ENCODE measurements at regions not wholly inside any gene's neighbourhood (a gene's known extent, or its start where the extent isn't known, plus 50 kb on each side); places are given as distances from the start of the nearest gene placed in this dataset.

DNA sequence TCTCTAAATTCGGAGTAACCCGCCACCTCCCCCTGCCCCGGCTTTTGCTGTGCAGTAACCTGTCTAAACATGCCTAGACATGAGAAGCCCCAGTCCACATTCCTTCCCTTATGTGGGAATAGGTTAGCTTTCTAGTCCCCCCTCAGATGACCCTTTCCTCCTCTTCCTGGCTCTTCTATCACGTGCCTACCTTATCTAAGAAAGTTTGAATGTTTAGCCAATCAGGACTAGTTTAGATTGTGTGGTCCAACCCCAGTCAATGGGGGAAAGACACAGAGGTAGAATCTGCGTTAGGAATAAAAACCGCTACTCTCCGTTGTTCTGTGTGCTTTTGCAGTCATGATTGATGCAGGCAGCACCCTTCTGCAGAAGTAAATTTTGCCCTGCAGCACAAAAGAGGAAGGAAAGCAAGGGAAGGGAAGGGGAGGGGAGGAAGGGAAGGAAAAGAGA lies 69.0 kb upstream of the CD93 start (continued):
- TF ChIP-seq, protein P1, sequence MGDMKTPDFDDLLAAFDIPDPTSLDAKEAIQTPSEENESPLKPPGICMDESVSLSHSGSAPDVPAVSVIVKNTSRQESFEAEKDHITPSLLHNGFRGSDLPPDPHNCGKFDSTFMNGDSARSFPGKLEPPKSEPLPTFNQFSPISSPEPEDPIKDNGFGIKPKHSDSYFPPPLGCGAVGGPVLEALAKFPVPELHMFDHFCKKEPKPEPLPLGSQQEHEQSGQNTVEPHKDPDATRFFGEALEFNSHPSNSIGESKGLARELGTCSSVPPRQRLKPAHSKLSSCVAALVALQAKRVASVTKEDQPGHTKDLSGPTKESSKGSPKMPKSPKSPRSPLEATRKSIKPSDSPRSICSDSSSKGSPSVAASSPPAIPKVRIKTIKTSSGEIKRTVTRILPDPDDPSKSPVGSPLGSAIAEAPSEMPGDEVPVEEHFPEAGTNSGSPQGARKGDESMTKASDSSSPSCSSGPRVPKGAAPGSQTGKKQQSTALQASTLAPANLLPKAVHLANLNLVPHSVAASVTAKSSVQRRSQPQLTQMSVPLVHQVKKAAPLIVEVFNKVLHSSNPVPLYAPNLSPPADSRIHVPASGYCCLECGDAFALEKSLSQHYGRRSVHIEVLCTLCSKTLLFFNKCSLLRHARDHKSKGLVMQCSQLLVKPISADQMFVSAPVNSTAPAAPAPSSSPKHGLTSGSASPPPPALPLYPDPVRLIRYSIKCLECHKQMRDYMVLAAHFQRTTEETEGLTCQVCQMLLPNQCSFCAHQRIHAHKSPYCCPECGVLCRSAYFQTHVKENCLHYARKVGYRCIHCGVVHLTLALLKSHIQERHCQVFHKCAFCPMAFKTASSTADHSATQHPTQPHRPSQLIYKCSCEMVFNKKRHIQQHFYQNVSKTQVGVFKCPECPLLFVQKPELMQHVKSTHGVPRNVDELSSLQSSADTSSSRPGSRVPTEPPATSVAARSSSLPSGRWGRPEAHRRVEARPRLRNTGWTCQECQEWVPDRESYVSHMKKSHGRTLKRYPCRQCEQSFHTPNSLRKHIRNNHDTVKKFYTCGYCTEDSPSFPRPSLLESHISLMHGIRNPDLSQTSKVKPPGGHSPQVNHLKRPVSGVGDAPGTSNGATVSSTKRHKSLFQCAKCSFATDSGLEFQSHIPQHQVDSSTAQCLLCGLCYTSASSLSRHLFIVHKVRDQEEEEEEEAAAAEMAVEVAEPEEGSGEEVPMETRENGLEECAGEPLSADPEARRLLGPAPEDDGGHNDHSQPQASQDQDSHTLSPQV (IDR thresholded peaks at IDR 0.05) = peak; percentile 43
- TF ChIP-seq, protein P2, sequence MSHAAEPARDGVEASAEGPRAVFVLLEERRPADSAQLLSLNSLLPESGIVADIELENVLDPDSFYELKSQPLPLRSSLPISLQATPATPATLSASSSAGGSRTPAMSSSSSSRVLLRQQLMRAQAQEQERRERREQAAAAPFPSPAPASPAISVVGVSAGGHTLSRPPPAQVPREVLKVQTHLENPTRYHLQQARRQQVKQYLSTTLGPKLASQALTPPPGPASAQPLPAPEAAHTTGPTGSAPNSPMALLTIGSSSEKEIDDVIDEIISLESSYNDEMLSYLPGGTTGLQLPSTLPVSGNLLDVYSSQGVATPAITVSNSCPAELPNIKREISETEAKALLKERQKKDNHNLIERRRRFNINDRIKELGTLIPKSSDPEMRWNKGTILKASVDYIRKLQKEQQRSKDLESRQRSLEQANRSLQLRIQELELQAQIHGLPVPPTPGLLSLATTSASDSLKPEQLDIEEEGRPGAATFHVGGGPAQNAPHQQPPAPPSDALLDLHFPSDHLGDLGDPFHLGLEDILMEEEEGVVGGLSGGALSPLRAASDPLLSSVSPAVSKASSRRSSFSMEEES (CRISPR knock-in tag; IDR thresholded peaks at IDR 0.05) = peak; percentile 47; the same call in 1 of the 2 replicates
- TF ChIP-seq, protein P3, sequence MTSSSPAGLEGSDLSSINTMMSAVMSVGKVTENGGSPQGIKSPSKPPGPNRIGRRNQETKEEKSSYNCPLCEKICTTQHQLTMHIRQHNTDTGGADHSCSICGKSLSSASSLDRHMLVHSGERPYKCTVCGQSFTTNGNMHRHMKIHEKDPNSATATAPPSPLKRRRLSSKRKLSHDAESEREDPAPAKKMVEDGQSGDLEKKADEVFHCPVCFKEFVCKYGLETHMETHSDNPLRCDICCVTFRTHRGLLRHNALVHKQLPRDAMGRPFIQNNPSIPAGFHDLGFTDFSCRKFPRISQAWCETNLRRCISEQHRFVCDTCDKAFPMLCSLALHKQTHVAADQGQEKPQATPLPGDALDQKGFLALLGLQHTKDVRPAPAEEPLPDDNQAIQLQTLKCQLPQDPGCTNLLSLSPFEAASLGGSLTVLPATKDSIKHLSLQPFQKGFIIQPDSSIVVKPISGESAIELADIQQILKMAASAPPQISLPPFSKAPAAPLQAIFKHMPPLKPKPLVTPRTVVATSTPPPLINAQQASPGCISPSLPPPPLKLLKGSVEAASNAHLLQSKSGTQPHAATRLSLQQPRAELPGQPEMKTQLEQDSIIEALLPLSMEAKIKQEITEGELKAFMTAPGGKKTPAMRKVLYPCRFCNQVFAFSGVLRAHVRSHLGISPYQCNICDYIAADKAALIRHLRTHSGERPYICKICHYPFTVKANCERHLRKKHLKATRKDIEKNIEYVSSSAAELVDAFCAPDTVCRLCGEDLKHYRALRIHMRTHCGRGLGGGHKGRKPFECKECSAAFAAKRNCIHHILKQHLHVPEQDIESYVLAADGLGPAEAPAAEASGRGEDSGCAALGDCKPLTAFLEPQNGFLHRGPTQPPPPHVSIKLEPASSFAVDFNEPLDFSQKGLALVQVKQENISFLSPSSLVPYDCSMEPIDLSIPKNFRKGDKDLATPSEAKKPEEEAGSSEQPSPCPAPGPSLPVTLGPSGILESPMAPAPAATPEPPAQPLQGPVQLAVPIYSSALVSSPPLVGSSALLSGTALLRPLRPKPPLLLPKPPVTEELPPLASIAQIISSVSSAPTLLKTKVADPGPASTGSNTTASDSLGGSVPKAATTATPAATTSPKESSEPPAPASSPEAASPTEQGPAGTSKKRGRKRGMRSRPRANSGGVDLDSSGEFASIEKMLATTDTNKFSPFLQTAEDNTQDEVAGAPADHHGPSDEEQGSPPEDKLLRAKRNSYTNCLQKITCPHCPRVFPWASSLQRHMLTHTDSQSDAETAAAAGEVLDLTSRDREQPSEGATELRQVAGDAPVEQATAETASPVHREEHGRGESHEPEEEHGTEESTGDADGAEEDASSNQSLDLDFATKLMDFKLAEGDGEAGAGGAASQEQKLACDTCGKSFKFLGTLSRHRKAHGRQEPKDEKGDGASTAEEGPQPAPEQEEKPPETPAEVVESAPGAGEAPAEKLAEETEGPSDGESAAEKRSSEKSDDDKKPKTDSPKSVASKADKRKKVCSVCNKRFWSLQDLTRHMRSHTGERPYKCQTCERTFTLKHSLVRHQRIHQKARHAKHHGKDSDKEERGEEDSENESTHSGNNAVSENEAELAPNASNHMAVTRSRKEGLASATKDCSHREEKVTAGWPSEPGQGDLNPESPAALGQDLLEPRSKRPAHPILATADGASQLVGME (CRISPR knock-in tag; IDR thresholded peaks at IDR 0.05) = no peak
- TF ChIP-seq L3MBTL2 (IDR thresholded peaks at IDR 0.05) (peak; percentile 49), MECOM (CRISPR knock-in tag; IDR thresholded peaks at IDR 0.05) (no peak), NCOA1 (IDR thresholded peaks at IDR 0.05; ENCODE audit: low read depth) (no peak), NR2C1 (IDR thresholded peaks at IDR 0.05) (no peak), NR2C1 (tag; IDR thresholded peaks at IDR 0.05) (peak; percentile 30; the same call in 1 of the 2 replicates)
- TF ChIP-seq, protein P4, sequence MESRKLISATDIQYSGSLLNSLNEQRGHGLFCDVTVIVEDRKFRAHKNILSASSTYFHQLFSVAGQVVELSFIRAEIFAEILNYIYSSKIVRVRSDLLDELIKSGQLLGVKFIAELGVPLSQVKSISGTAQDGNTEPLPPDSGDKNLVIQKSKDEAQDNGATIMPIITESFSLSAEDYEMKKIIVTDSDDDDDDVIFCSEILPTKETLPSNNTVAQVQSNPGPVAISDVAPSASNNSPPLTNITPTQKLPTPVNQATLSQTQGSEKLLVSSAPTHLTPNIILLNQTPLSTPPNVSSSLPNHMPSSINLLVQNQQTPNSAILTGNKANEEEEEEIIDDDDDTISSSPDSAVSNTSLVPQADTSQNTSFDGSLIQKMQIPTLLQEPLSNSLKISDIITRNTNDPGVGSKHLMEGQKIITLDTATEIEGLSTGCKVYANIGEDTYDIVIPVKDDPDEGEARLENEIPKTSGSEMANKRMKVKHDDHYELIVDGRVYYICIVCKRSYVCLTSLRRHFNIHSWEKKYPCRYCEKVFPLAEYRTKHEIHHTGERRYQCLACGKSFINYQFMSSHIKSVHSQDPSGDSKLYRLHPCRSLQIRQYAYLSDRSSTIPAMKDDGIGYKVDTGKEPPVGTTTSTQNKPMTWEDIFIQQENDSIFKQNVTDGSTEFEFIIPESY (CRISPR knock-in tag; IDR thresholded peaks at IDR 0.05) = no peak
- TF ChIP-seq, protein P5, sequence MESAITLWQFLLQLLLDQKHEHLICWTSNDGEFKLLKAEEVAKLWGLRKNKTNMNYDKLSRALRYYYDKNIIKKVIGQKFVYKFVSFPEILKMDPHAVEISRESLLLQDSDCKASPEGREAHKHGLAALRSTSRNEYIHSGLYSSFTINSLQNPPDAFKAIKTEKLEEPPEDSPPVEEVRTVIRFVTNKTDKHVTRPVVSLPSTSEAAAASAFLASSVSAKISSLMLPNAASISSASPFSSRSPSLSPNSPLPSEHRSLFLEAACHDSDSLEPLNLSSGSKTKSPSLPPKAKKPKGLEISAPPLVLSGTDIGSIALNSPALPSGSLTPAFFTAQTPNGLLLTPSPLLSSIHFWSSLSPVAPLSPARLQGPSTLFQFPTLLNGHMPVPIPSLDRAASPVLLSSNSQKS (CRISPR knock-in tag; IDR thresholded peaks at IDR 0.05) = no peak
- TF ChIP-seq, protein P6, sequence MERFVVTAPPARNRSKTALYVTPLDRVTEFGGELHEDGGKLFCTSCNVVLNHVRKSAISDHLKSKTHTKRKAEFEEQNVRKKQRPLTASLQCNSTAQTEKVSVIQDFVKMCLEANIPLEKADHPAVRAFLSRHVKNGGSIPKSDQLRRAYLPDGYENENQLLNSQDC (CRISPR knock-in tag; IDR thresholded peaks at IDR 0.05) = no peak
- TF ChIP-seq, protein P7, sequence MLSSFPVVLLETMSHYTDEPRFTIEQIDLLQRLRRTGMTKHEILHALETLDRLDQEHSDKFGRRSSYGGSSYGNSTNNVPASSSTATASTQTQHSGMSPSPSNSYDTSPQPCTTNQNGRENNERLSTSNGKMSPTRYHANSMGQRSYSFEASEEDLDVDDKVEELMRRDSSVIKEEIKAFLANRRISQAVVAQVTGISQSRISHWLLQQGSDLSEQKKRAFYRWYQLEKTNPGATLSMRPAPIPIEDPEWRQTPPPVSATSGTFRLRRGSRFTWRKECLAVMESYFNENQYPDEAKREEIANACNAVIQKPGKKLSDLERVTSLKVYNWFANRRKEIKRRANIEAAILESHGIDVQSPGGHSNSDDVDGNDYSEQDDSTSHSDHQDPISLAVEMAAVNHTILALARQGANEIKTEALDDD (IDR thresholded peaks at IDR 0.05) = peak; percentile 51; the same call in 1 of the 2 replicates
